H1 (cell line): ENCODE measurements at regions not wholly inside any gene's neighbourhood (a gene's known extent, or its start where the extent isn't known, plus 50 kb on each side); places are given as distances from the start of the nearest gene placed in this dataset.
A peak's percentile ranks its signal among the peaks of the same experiment; 100 is the strongest.

Source experiments
- CTCF ChIA-PET: fragments of 300-600 bp; sonication (Branson Sonifier 250); formaldehyde crosslinking; loops from one replicate; lab custom pipeline; 2021; ENCODE audit not compliant: partially characterized antibody; lab: Charles Lee
- POLR2A ChIA-PET: fragments of 300-600 bp; sonication (Branson Sonifier 250); formaldehyde crosslinking; loops from one replicate; lab custom pipeline; 2021; ENCODE audit warnings: inconsistent platforms; ENCODE audit not compliant: partially characterized antibody; lab: Charles Lee
- DNase-seq, 2 experiments: peaks; one replicate each; pipeline versions ENCODE4 v3.0.0 to v3.0.0-alpha.2; 2010 to 2022; ENCODE audit warnings: low spot score in 2 of 2, low read depth in 1 of 2, mixed read lengths in 1 of 2
- FAIRE-seq: peaks from 2 replicates; lab custom pipeline; 2011; peaks lifted over from hg19 to GRCh38; lab: Jason Lieb, UNC
- H2AFZ ChIP-seq: 2 replicates; pipeline ENCODE4 v1.8.1; 2012; ENCODE audit warnings: low read length, inconsistent platforms
- H2AK5ac ChIP-seq: 2 replicates; pipeline ENCODE4 v1.6.1; 2013; ENCODE audit warnings: low read depth, low read length
- H2BK120ac ChIP-seq: replicated peaks from 2 replicates; pipeline ENCODE3; 2013; ENCODE audit warnings: low read depth, low read length, inconsistent platforms
- H2BK12ac ChIP-seq: 2 replicates; pipeline ENCODE4 v1.6.1; 2013; ENCODE audit warnings: low read depth, low read length
- H2BK15ac ChIP-seq: 2 replicates; pipeline ENCODE4 v1.6.1; 2013; ENCODE audit warnings: low read length
- H2BK20ac ChIP-seq: 2 replicates; pipeline ENCODE4 v1.6.1; 2013; ENCODE audit warnings: low read length
- H2BK5ac ChIP-seq: 2 replicates; pipeline ENCODE4 v1.6.1; 2013; ENCODE audit warnings: low read depth, low read length
- H3K14ac ChIP-seq: 2 replicates; pipeline ENCODE4 v1.6.1; 2013; ENCODE audit warnings: inconsistent platforms; ENCODE audit not compliant: insufficient read length
- H3K18ac ChIP-seq: 2 replicates; pipeline ENCODE4 v1.6.1; 2013; ENCODE audit warnings: low read length; ENCODE audit errors: extremely low read depth
- H3K23ac ChIP-seq: 2 replicates; pipeline ENCODE4 v1.6.1; 2013; ENCODE audit warnings: inconsistent platforms; ENCODE audit not compliant: insufficient read length
- H3K23me2 ChIP-seq: 2 replicates; pipeline ENCODE4 v1.6.1; 2013; ENCODE audit warnings: low read depth, low read length
- H3K27ac ChIP-seq: 2 replicates; pipeline ENCODE4 v1.6.1; 2011; ENCODE audit warnings: low read depth, low read length, inconsistent platforms
- H3K27me3 ChIP-seq, 4 experiments: replicated peaks in 1 of 4; 1 replicate in 1 of 4; 2 replicates in 3 of 4; pipeline versions ENCODE4 v1.6.1 to v1.8.1; 2011 to 2013; ENCODE audit warnings: low read length in 3 of 4, mild to moderate bottlenecking in 3 of 4, inconsistent platforms in 2 of 4, mixed read lengths in 2 of 4, moderate library complexity in 1 of 4; ENCODE audit not compliant: control insufficient read depth in 3 of 4, insufficient read depth in 3 of 4; ENCODE audit errors: extremely low read depth in 1 of 4
- H3K36me3 ChIP-seq, 4 experiments: 2 replicates each; pipeline versions ENCODE4 v1.6.1 to v1.8.1; 2011 to 2013; ENCODE audit warnings: mild to moderate bottlenecking in 4 of 4, low read length in 3 of 4, moderate library complexity in 2 of 4, control low read depth in 1 of 4, inconsistent platforms in 1 of 4; ENCODE audit not compliant: insufficient read depth in 4 of 4, control insufficient read depth in 2 of 4
- H3K4ac ChIP-seq: replicated peaks from 2 replicates; pipeline ENCODE3; 2013; ENCODE audit warnings: low read length, low read depth, mixed read lengths, inconsistent platforms; ENCODE audit not compliant: insufficient read length
- H3K4me1 ChIP-seq, 4 experiments: replicated peaks in 1 of 4; 1 replicate in 1 of 4; 2 replicates in 3 of 4; pipeline versions ENCODE4 v1.6.1 to v1.8.1; 2011 to 2013; ENCODE audit warnings: low read length in 3 of 4, inconsistent platforms in 2 of 4, mixed read lengths in 1 of 4; ENCODE audit not compliant: insufficient read depth in 4 of 4, control insufficient read depth in 3 of 4
- H3K4me2 ChIP-seq, 2 experiments: 2 replicates each; pipeline versions ENCODE4 v1.6.1 to v1.8.1; 2011 to 2013; ENCODE audit warnings: low read depth in 2 of 2, low read length in 2 of 2, control low read depth in 1 of 2, inconsistent platforms in 1 of 2, mild to moderate bottlenecking in 1 of 2; ENCODE audit not compliant: insufficient read depth in 1 of 2
- H3K4me3 ChIP-seq, 4 experiments: fragments of 200-600, 300-600 bp in 1 of 4; sonication (generic), shearing (Covaris generic), sonication (Bioruptor Twin) in 1 of 4; 2 replicates each; pipeline versions ENCODE4 v1.5.1 to v1.8.1; 2011 to 2016; ENCODE audit warnings: low read length in 4 of 4, low read depth in 3 of 4, control low read depth in 2 of 4, inconsistent platforms in 2 of 4, mild to moderate bottlenecking in 2 of 4, mixed read lengths in 1 of 4, moderate library complexity in 1 of 4; ENCODE audit not compliant: insufficient read depth in 2 of 4; ENCODE audit errors: extremely low read depth in 1 of 4
- H3K56ac ChIP-seq: replicated peaks from 2 replicates; pipeline ENCODE3; 2013; ENCODE audit warnings: low read depth, mild to moderate bottlenecking, mixed read lengths, low read length, inconsistent platforms; ENCODE audit not compliant: insufficient read length
- H3K79me1 ChIP-seq: 2 replicates; pipeline ENCODE4 v1.6.1; 2013; ENCODE audit warnings: low read depth, low read length, control low read depth
- H3K79me2 ChIP-seq, 2 experiments: 2 replicates each; pipeline versions ENCODE4 v1.6.1 to v1.8.1; 2012 to 2013; ENCODE audit warnings: low read length in 2 of 2, mild to moderate bottlenecking in 2 of 2, inconsistent platforms in 1 of 2; ENCODE audit not compliant: insufficient read depth in 2 of 2, control insufficient read depth in 1 of 2
- H3K9ac ChIP-seq, 4 experiments: replicated peaks in 1 of 4; 1 replicate in 1 of 4; 2 replicates in 3 of 4; pipeline versions ENCODE4 v1.6.1 to v1.8.1; 2011 to 2013; ENCODE audit warnings: low read depth in 3 of 4, low read length in 3 of 4, control low read depth in 2 of 4, mild to moderate bottlenecking in 2 of 4, moderate library complexity in 2 of 4, inconsistent platforms in 1 of 4; ENCODE audit errors: extremely low read depth in 1 of 4
- H3K9me3 ChIP-seq, 2 experiments: 2 replicates each; pipeline versions ENCODE4 v1.6.1 to v1.8.1; 2012 to 2013; ENCODE audit warnings: mild to moderate bottlenecking in 2 of 2, moderate library complexity in 2 of 2, control low read depth in 1 of 2, inconsistent platforms in 1 of 2, low read depth in 1 of 2, low read length in 1 of 2, mixed read lengths in 1 of 2; ENCODE audit not compliant: insufficient read depth in 2 of 2
- H4K20me1 ChIP-seq, 2 experiments: replicated peaks in 1 of 2; 2 replicates each; pipeline versions ENCODE3 to v1.8.1; 2011 to 2013; ENCODE audit warnings: inconsistent platforms in 2 of 2, low read length in 2 of 2, mild to moderate bottlenecking in 1 of 2; ENCODE audit not compliant: insufficient read depth in 2 of 2, control insufficient read depth in 1 of 2
- H4K5ac ChIP-seq: 2 replicates; pipeline ENCODE4 v1.6.1; 2013; ENCODE audit warnings: low read length, low read depth, mixed read lengths, inconsistent platforms; ENCODE audit not compliant: insufficient read length
- H4K8ac ChIP-seq: 2 replicates; pipeline ENCODE4 v1.8.0; 2013; ENCODE audit warnings: mild to moderate bottlenecking, moderate library complexity, low read length, inconsistent platforms; ENCODE audit not compliant: insufficient read depth; ENCODE audit errors: extremely low read depth
- H4K91ac ChIP-seq: replicated peaks from 2 replicates; pipeline ENCODE3; 2013; ENCODE audit warnings: low read length, mixed read lengths, inconsistent platforms; ENCODE audit not compliant: insufficient read length
- BCL11A ChIP-seq, 2 experiments: IDR thresholded peaks; one replicate each; pipeline ENCODE4 v1.6.1; 2011; ENCODE audit warnings: low read depth in 2 of 2, low read length in 2 of 2, mild to moderate bottlenecking in 2 of 2
- CBX5 ChIP-seq: fragments of 300-800, 300-1000 bp; sonication (generic); IDR thresholded peaks from 2 replicates; pipeline ENCODE4 v1.7.1; 2016; ENCODE audit warnings: antibody characterized with exemption, low read length, low read depth
- CBX8 ChIP-seq: fragments of 300-800, 300-1000 bp; sonication (generic); IDR thresholded peaks from 2 replicates; pipeline ENCODE4 v1.7.1; 2016; ENCODE audit warnings: low read depth, low read length, borderline replicate concordance
- CEBPB ChIP-seq: IDR thresholded peaks from 2 replicates; pipeline ENCODE4 v1.6.1; 2012; ENCODE audit warnings: low read depth, low read length
- CHD1 ChIP-seq: IDR thresholded peaks from 2 replicates; pipeline ENCODE4 v1.6.1; 2012; ENCODE audit warnings: low read depth, low read length, improper control_type of control experiment
- CHD2 ChIP-seq: IDR thresholded peaks from 2 replicates; pipeline ENCODE4 v1.6.1; 2012; ENCODE audit warnings: low read length, improper control_type of control experiment
- CTBP2 ChIP-seq: IDR thresholded peaks from 2 replicates; pipeline ENCODE4 v1.7.0; 2011; ENCODE audit warnings: borderline replicate concordance, mild to moderate bottlenecking, moderate library complexity, mixed read lengths, low read length; ENCODE audit not compliant: insufficient read depth, insufficient read length
- EGR1 ChIP-seq: IDR thresholded peaks from 2 replicates; pipeline ENCODE4 v1.6.1; 2011; ENCODE audit warnings: low read depth, low read length, borderline replicate concordance
- JUND ChIP-seq: IDR thresholded peaks from 2 replicates; pipeline ENCODE4 v1.6.1; 2011; ENCODE audit warnings: mild to moderate bottlenecking, improper control_type of control experiment, low read length
- PHF8 ChIP-seq: fragments of 200-600 bp; sonication (generic); conservative IDR thresholded peaks from 2 replicates; pipeline ENCODE4 v1.7.1; 2012; ENCODE audit warnings: low read depth, mild to moderate bottlenecking, inconsistent platforms, low read length, moderate library complexity
- POLR2A ChIP-seq, 2 experiments: IDR thresholded peaks; 1 replicate in 1 of 2; 2 replicates in 1 of 2; pipeline ENCODE4 v1.6.1; 2011; ENCODE audit warnings: low read depth in 2 of 2, low read length in 2 of 2, mild to moderate bottlenecking in 2 of 2; ENCODE audit errors: control extremely low read depth in 1 of 2
- POU5F1 ChIP-seq: IDR thresholded peaks from 2 replicates; pipeline ENCODE4 v1.6.1; 2011; ENCODE audit warnings: low read depth, mild to moderate bottlenecking, low read length, moderate library complexity
- RXRA ChIP-seq: IDR thresholded peaks from 2 replicates; pipeline ENCODE4 v1.6.1; 2011; ENCODE audit warnings: low read depth, mild to moderate bottlenecking, low read length, moderate library complexity; ENCODE audit not compliant: insufficient read depth
- TBP ChIP-seq: IDR thresholded peaks from 2 replicates; pipeline ENCODE4 v1.6.1; 2011; ENCODE audit warnings: low read depth, low read length, improper control_type of control experiment
- TCF12 ChIP-seq: IDR thresholded peaks from 2 replicates; pipeline ENCODE4 v1.6.1; 2011; ENCODE audit warnings: low read depth, mild to moderate bottlenecking, low read length
- WGBS, 2 experiments: shearing (Covaris generic) in 1 of 2; methylation state at CpG; one replicate each; pipeline versions ENCODE4 v1.1.6 to v1.1.7; 2013 to 2015; ENCODE audit warnings: low lambda C conversion rate in 2 of 2, mixed read lengths in 2 of 2, inconsistent platforms in 1 of 2, low coverage in 1 of 2, missing lambda C conversion rate in 1 of 2; ENCODE audit not compliant: insufficient replicate concordance in 2 of 2, insufficient coverage in 1 of 2, insufficient read length in 1 of 2; ENCODE audit errors: extremely low coverage in 1 of 2, missing lambda C conversion rate in 1 of 2; 5-methylcytosine and 5-hydroxymethylcytosine counted together

DNA sequence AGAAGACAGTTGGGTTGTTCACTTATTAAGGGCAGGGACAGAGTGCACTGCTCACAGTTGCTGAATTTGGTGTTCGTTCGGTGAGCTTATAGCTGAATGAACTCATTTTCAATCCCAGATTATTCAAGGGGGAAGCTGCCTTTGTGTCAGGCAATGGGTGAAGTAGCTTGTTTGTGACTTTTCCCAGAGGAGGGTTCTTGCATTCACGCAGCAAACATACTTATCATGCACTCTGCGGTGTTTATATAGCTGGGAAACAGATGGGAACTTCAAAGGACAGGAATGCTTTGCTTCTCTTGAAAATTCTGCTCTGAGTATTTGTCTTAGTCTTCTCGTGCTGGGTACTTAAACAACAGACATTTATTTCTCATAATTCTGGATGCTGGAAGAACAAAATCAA lies 64.7 kb upstream of the ABCA1 start:
- peak overlapping the region; percentile 76 to 83 for H3K4me2 ChIP-seq
- no peak overlapping the region; the same call in 1 of the 2 replicates for H3K18ac ChIP-seq
- no peaks in the 10 kb centered on the region for H4K20me1 ChIP-seq
- H3K9me3 ChIP-seq, result no peaks in the 10 kb centered on the region
- peak overlapping the region; percentile 97; the same call in 1 of the 2 replicates for H2BK5ac ChIP-seq
- H4K5ac ChIP-seq, result no peak overlapping the region
- peak overlapping the region; percentile 33 for H2BK120ac ChIP-seq
- H3K27ac ChIP-seq, result peak overlapping the region; percentile 89; the same call in 1 of the 2 replicates
- no peak overlapping the region for H3K23ac ChIP-seq
- no peaks in the 10 kb centered on the region for H3K79me2 ChIP-seq
- no peaks in the 10 kb centered on the region for H3K79me1 ChIP-seq
- H3K23me2 ChIP-seq, result peaks cover 16% of the 10 kb centered on the region
- CTCF ChIA-PET, result interaction anchor here (0.6 to 2.4 kb wide), 6 partner anchors 9 to 124 kb away, joined by 3 to 12 read pairs (median 3); partner anchors contain the start of gene ABCA1
- H2BK12ac ChIP-seq, result peak overlapping the region; percentile 91
- FAIRE-seq, result no peak
- H2BK15ac ChIP-seq, result no peak overlapping the region
- H2AFZ ChIP-seq, result no peak overlapping the region
- H2BK20ac ChIP-seq, result no peak overlapping the region; the same call in 1 of the 2 replicates
- 71% methylated on average over 5 of the region's 5 CpGs; no CpG with 5 or more reads in 1 of the 2 experiments for whole genome bisulfite sequencing, 2 experiments
- H3K14ac ChIP-seq, result no peak overlapping the region
- 0 out of 7 replicates have a peak overlapping the region, but pooled peaks of 1 of the 4 experiments have one; percentile 0 for H3K9ac ChIP-seq
- DNase-seq, result no peak
- H2AK5ac ChIP-seq, result peak overlapping the region; percentile 61
- no peaks in the 10 kb centered on the region for H3K36me3 ChIP-seq
- H4K91ac ChIP-seq, result peak overlapping the region; percentile 22
- H3K4me1 ChIP-seq, result peaks cover 21 to 31% (median 26%) of the 10 kb centered on the region in 4 experiments
- POLR2A ChIA-PET, result interaction anchor here (0.8 to 5.3 kb wide), 17 partner anchors 9 to 899 kb away, joined by 3 to 51 read pairs (median 4); partner anchors contain the start of genes ABCA1 and SLC44A1
- H3K4ac ChIP-seq, result peak overlapping the region; percentile 33
- peaks cover 3 to 18% (median 8%) of the 10 kb centered on the region in 4 experiments; a peak in 4 of 7 replicates for H3K27me3 ChIP-seq
- no peak overlapping the region for H4K8ac ChIP-seq
- H3K56ac ChIP-seq, result no peak overlapping the region
- H3K4me3 ChIP-seq, result peak overlapping the region in 1 of 4 experiments; percentile 72; a peak in 1 of 8 replicates
- TF ChIP-seq CHD2, result no peak
- TF ChIP-seq EGR1, result no peak
- no peak for TF ChIP-seq PHF8
- no peak for TF ChIP-seq JUND
- TF ChIP-seq CBX5, result no peak
- no peak for TF ChIP-seq CBX8
- TF ChIP-seq BCL11A (IDR thresholded peaks at IDR 0.05; ENCODE audit: low read depth in 2 of 2, low read length in 2 of 2), result no peak
- TF ChIP-seq CEBPB, result no peak
- no peak for TF ChIP-seq CHD1
- no peak for TF ChIP-seq TCF12
- TF ChIP-seq POLR2A (IDR thresholded peaks at IDR 0.05; ENCODE audit: control extremely low read depth in 1 of 2, low read depth in 2 of 2, low read length in 2 of 2), result no peak
- TF ChIP-seq CTBP2, result no peak
- no peak for TF ChIP-seq POU5F1
- TF ChIP-seq TBP, result no peak
- no peak for TF ChIP-seq RXRA
